Esophagus squamous epithelium (tissue), 4 donors: ENCODE measurements at regions not wholly inside any gene's neighbourhood (a gene's known extent, or its start where the extent isn't known, plus 50 kb on each side); places are given as distances from the start of the nearest gene placed in this dataset.

ENCODE experiments used
- CTCF ChIP-seq, 6 experiments: fragments of 450-650 bp in 4 of 6; fragments of 200-600 bp in 2 of 6; sonication (generic) in 2 of 6; IDR thresholded peaks; one replicate each; pipeline ENCODE4 v1.5.1; 2016 to 2019; ENCODE audit warnings: antibody characterized with exemption in 6 of 6, mild to moderate bottlenecking in 4 of 6, moderate library complexity in 4 of 6
- POLR2A ChIP-seq, 4 donors: fragments of 450-650 bp; IDR thresholded peaks; one replicate each; pipeline ENCODE4 v1.6.1; 2017; ENCODE audit warnings: antibody characterized with exemption in 4 of 4, mild to moderate bottlenecking in 4 of 4, moderate library complexity in 3 of 4

- TF ChIP-seq POLR2A (IDR thresholded peaks at IDR 0.05), result no peak
- TF ChIP-seq CTCF (IDR thresholded peaks at IDR 0.05), result no peak
Observed at GRCh38 chr6:145204301-145204700, 531.0 kb downstream of the EPM2A start.
